ENCODE measurements at regions not wholly inside any gene's neighbourhood (a gene's known extent, or its start where the extent isn't known, plus 50 kb on each side); places are given as distances from the start of the nearest gene placed in this dataset.

GRCh38 chr10:44008917-44009709 is 360.4 kb upstream of the ZNF32 start:
- WGBS, 2 donors = 47 to 60% methylated on average over 11 of the region's 11 CpGs
- H3K4me1 ChIP-seq = peaks cover 13% of the 10 kb centered on the region

GRCh38 chr10:44008270-44008916 is 359.7 kb upstream of the ZNF32 start:
- H3K4me1 ChIP-seq = peaks cover 13% of the 10 kb centered on the region
- H3K36me3 ChIP-seq (ENCODE audit: low read depth, missing control alignments) = no peaks in the 10 kb centered on the region
- 77 to 79% methylated on average over 10 of the region's 10 CpGs for WGBS, 2 donors
- TF ChIP-seq POLR2A (IDR thresholded peaks at IDR 0.05) = no peak
- no peak for TF ChIP-seq CTCF (IDR thresholded peaks at IDR 0.05)
- no peaks in the 10 kb centered on the region for H3K27me3 ChIP-seq
- no peak for DNase-seq
- no peaks in the 10 kb centered on the region for H3K9me3 ChIP-seq
- no peak overlapping the region for H3K4me3 ChIP-seq
- peak overlapping the region in 1 of 2 donors; percentile 33 for H3K27ac ChIP-seq
- intact Hi-C loops (cut with DNase I; ENCODE audit: low total_unique reads) = no loop called here

More at GRCh38 chr10:44008917-44009709, 360.4 kb upstream of the ZNF32 start:
- Histone ChIP-seq H3K36me3 (ENCODE audit: low read depth, missing control alignments) (no peaks in the 10 kb centered on the region), H3K9me3 (no peaks in the 10 kb centered on the region), H3K4me3 (no peak overlapping the region), H3K27me3 (no peaks in the 10 kb centered on the region), H3K27ac (peak overlapping the region in 1 of 2 donors; percentile 33)
- TF ChIP-seq POLR2A (IDR thresholded peaks at IDR 0.05) (no peak), CTCF (IDR thresholded peaks at IDR 0.05) (no peak)
- intact Hi-C loops (cut with DNase I; ENCODE audit: low total_unique reads) = no loop called here
- DNase-seq = no peak

- intact Hi-C loops (cut with DNase I; ENCODE audit: low total_unique reads) = no loop called here
These were observed 358.1 kb upstream of the ZNF32 start for GRCh38 chr10:44006771-44007170.

GRCh38 chr10:44005788-44006099 is 357.1 kb upstream of the ZNF32 start:
- H3K36me3 ChIP-seq (ENCODE audit: low read depth, missing control alignments) = no peaks in the 10 kb centered on the region
- WGBS, 2 donors = 41 to 65% methylated on average over 7 to 12 of the region's 12 CpGs
- no peak for DNase-seq

More at GRCh38 chr10:44006771-44007170, 358.1 kb upstream of the ZNF32 start:
- H3K4me1 ChIP-seq = peaks cover 12% of the 10 kb centered on the region
- no peak overlapping the region for H3K4me3 ChIP-seq
- 82 to 100% methylated on average over 1 of the region's 1 CpG for WGBS, 2 donors
- H3K36me3 ChIP-seq (ENCODE audit: low read depth, missing control alignments) = no peaks in the 10 kb centered on the region
- TF ChIP-seq CTCF (IDR thresholded peaks at IDR 0.05) (no peak), POLR2A (IDR thresholded peaks at IDR 0.05) (no peak)
- H3K27ac ChIP-seq = no peak overlapping the region
- H3K27me3 ChIP-seq = no peaks in the 10 kb centered on the region
- no peak for DNase-seq
- H3K9me3 ChIP-seq = no peaks in the 10 kb centered on the region

More at GRCh38 chr10:44005788-44006099, 357.1 kb upstream of the ZNF32 start:
- no peaks in the 10 kb centered on the region for H3K9me3 ChIP-seq
- no peaks in the 10 kb centered on the region for H3K27me3 ChIP-seq
- peaks cover 5% of the 10 kb centered on the region for H3K4me1 ChIP-seq
- no peak overlapping the region for H3K4me3 ChIP-seq
- no peak overlapping the region for H3K27ac ChIP-seq
- no peak for TF ChIP-seq CTCF (IDR thresholded peaks at IDR 0.05)
- no peak for TF ChIP-seq POLR2A (IDR thresholded peaks at IDR 0.05)
- intact Hi-C loops (cut with DNase I; ENCODE audit: low total_unique reads) = no loop called here
